ENCODE measurements at regions not wholly inside any gene's neighbourhood (a gene's known extent, or its start where the extent isn't known, plus 50 kb on each side); places are given as distances from the start of the nearest gene placed in this dataset.
A peak's percentile ranks its signal among the peaks of the same experiment; 100 is the strongest.

GRCh38 chr16:76222087-76222486 is 55.1 kb upstream of the CNTNAP4 start:
- no TSS peak for BruUV-seq (replicated peaks)
- Histone ChIP-seq H3K27ac (ENCODE audit: extremely low read length, insufficient read depth, low read length) (no peak overlapping the region), H3K9ac (ENCODE audit: insufficient read depth, low read depth, low read length) (no peak overlapping the region), H4K20me1 (ENCODE audit: insufficient read depth, low read length) (no peaks in the 10 kb centered on the region), H3K4me2 (ENCODE audit: low read depth, low read length) (no peak overlapping the region), H3K4me3 (replicated peaks in 1 of 3; ENCODE audit: insufficient read depth in 1 of 3, low read depth in 2 of 3, low read length in 3 of 3) (no peak overlapping the region), H3K36me3 (replicated peaks in 1 of 2; ENCODE audit: control insufficient read depth in 1 of 2, insufficient read depth in 2 of 2, low read length in 2 of 2) (no peaks in the 10 kb centered on the region), H3K79me2 (ENCODE audit: insufficient read depth, low read length) (no peaks in the 10 kb centered on the region), H3K27me3 (ENCODE audit: control insufficient read depth in 1 of 2, insufficient read depth in 2 of 2, low read length in 2 of 2) (no peaks in the 10 kb centered on the region), H3K9me3 (ENCODE audit: low read length) (no peaks in the 10 kb centered on the region), H2AFZ (ENCODE audit: low read length) (no peak overlapping the region), H3K4me1 (ENCODE audit: insufficient read depth, low read length) (peaks cover 9% of the 10 kb centered on the region; the same call in 1 of the 2 replicates)
- CTCF ChIA-PET (ENCODE audit: low intra/inter-chr PET ratio, low total read pairs) = no interaction called here
- intact Hi-C loops (cut with micrococcal nuclease; ENCODE audit: unreplicated experiment) (no loop called here), in situ Hi-C loops (cut with HindIII; ENCODE audit: extremely low pct_ligation_motif_present, low pct_unique_long_range_greater_than_20kb) (no loop called here)
- WGBS (ENCODE audit: low lambda C conversion rate) = under 1% methylated on average over 3 of the region's 3 CpGs
- DNase-seq (ENCODE audit: low spot score) (peak; percentile 14), ATAC-seq (peak; percentile 69), FAIRE-seq (no peak)
- POLR2A ChIA-PET = no interaction called here
- TF ChIP-seq MAFF (IDR thresholded peaks at IDR 0.05; ENCODE audit: low read depth, low read length) = peak; percentile 55; the same call in 1 of the 2 replicates
- TF ChIP-seq RXRB (CRISPR knock-in tag; IDR thresholded peaks at IDR 0.05; ENCODE audit: borderline replicate concordance) = no peak
- no peak for TF ChIP-seq SNAPC2 (CRISPR knock-in tag; IDR thresholded peaks at IDR 0.05)
- TF ChIP-seq NR2F1 (CRISPR knock-in tag; IDR thresholded peaks at IDR 0.05) = peak in 1 of 2 experiments; percentile 65; a peak in 3 of 4 replicates
- no peak for TF ChIP-seq SUZ12 (IDR thresholded peaks at IDR 0.05; ENCODE audit: low read depth, low read length)
- TF ChIP-seq NFE2L2 (IDR thresholded peaks at IDR 0.05; ENCODE audit: low read length) = peak; percentile 63; the same call in 1 of the 2 replicates
- no peak for TF ChIP-seq DNMT1 (CRISPR knock-in tag; IDR thresholded peaks at IDR 0.05)
- TF ChIP-seq ZSCAN20 (CRISPR knock-in tag; IDR thresholded peaks at IDR 0.05; ENCODE audit: borderline replicate concordance) = no peak
- TF ChIP-seq YY1 (IDR thresholded peaks at IDR 0.05; ENCODE audit: insufficient read depth, insufficient replicate concordance, low read depth, low read length) = no peak
- no peak for TF ChIP-seq CREB3 (CRISPR knock-in tag; IDR thresholded peaks at IDR 0.05)
- TF ChIP-seq ZNF407 (CRISPR knock-in tag; IDR thresholded peaks at IDR 0.05; ENCODE audit: not compliant biosample characterization) = no peak
- TF ChIP-seq PITX1 (CRISPR knock-in tag; IDR thresholded peaks at IDR 0.05) = no peak
- no peak for TF ChIP-seq SOX6 (IDR thresholded peaks at IDR 0.05)
- TF ChIP-seq SOX6 (CRISPR knock-in tag; IDR thresholded peaks at IDR 0.05) = no peak
- no peak for TF ChIP-seq ZNF256 (CRISPR knock-in tag; conservative IDR thresholded peaks at IDR 0.05)
- TF ChIP-seq SIN3B (IDR thresholded peaks at IDR 0.05; ENCODE audit: low read length) = no peak
- TF ChIP-seq HNF4G (IDR thresholded peaks at IDR 0.05; ENCODE audit: borderline replicate concordance, low read depth, low read length) = no peak
- TF ChIP-seq HNF4G (CRISPR knock-in tag; IDR thresholded peaks at IDR 0.05; ENCODE audit: borderline replicate concordance, low read depth) = no peak
- no peak for TF ChIP-seq GABPB1 (CRISPR knock-in tag; IDR thresholded peaks at IDR 0.05)

Measured in HepG2 (cell line).